Adrenal gland (tissue), 9 donors: ENCODE measurements at regions not wholly inside any gene's neighbourhood (a gene's known extent, or its start where the extent isn't known, plus 50 kb on each side); places are given as distances from the start of the nearest gene placed in this dataset.

ENCODE experiments used
- DNase-seq, 7 donors: peaks; one replicate each; pipeline ENCODE4 v3.0.0-alpha.2; 2019 to 2020
- H3K27ac ChIP-seq, 5 donors: fragments of 200-600 bp; sonication (generic) in 4 of 5; 1 replicate in 3 of 5; 2 replicates in 2 of 5; pipeline versions ENCODE4 v1.5.1 to v1.8.0; 2016 to 2020; ENCODE audit warnings: mild to moderate bottlenecking in 1 of 5
- H3K27me3 ChIP-seq: fragments of 200-600 bp; 2 replicates; pipeline ENCODE4 v1.8.0; 2021
- H3K36me3 ChIP-seq, 2 donors: fragments of 200-600 bp; replicated peaks in 1 of 2; 1 replicate in 1 of 2; 2 replicates in 1 of 2; pipeline versions ENCODE4 v1.5.1 to v1.8.0; 2018 to 2022
- H3K4me1 ChIP-seq, 2 donors: fragments of 200-600 bp; replicated peaks in 1 of 2; 1 replicate in 1 of 2; 2 replicates in 1 of 2; pipeline versions ENCODE4 v1.5.1 to v1.8.0; 2018 to 2021
- H3K4me3 ChIP-seq, 4 donors: fragments of 200-600 bp; sonication (generic) in 3 of 4; one replicate each; pipeline ENCODE4 v1.5.1; 2016 to 2018
- H3K9me3 ChIP-seq, 3 donors: fragments of 200-600 bp; sonication (generic) in 1 of 3; replicated peaks in 1 of 3; 1 replicate in 2 of 3; 2 replicates in 1 of 3; pipeline versions ENCODE4 v1.5.1 to v1.8.0; 2016 to 2021
- CTCF ChIP-seq, 6 experiments: fragments of 450-650 bp in 4 of 6; fragments of 200-600 bp in 2 of 6; sonication (generic) in 1 of 6; IDR thresholded peaks; 1 replicate in 5 of 6; 2 replicates in 1 of 6; pipeline versions ENCODE4 v1.5.1 to v1.8.0; 2016 to 2021; ENCODE audit warnings: antibody characterized with exemption in 6 of 6, mild to moderate bottlenecking in 2 of 6, moderate library complexity in 1 of 6
- POLR2A ChIP-seq, 2 donors: fragments of 450-650 bp; IDR thresholded peaks; one replicate each; pipeline ENCODE4 v1.6.1; 2017; ENCODE audit warnings: antibody characterized with exemption in 2 of 2, mild to moderate bottlenecking in 2 of 2, moderate library complexity in 1 of 2
- WGBS, 4 donors: extraction: QIAGEN DNeasy Blood & Tissue Kit in 2 of 4; methylation state at CpG; one replicate each; pipeline versions ENCODE4 v1.1.5 to v1.1.7; 2013 to 2017; 5-methylcytosine and 5-hydroxymethylcytosine counted together
- intact Hi-C, 2 donors: fragments of 100-400 bp; cut with DNase I; formaldehyde crosslinking; loops; one replicate each; pipeline versions ENCODE4 v1.14.1 to v1.15.0; 2022 to 2023
- donor health status: healthy with polysubstance abuse.
- donor health status: Bipolar disorder and iron deficiency.
- donor health status: DM: yes; HTN: yes; CAD: no.
- donor health status: DM: no; HTN: no; CAD: no.
- donor health status: DM: no; HTN: no; CAD: no.

GRCh38 chr21:16022116-16022515, 292.3 kb downstream of the USP25 start:
- intact Hi-C loops, result no loop called here

GRCh38 chr21:16022921-16023320, 293.1 kb downstream of the USP25 start:
- Histone ChIP-seq H3K27ac (no peak overlapping the region), H3K27me3 (no peaks in the 10 kb centered on the region), H3K36me3 (no peaks in the 10 kb centered on the region), H3K9me3 (no peaks in the 10 kb centered on the region), H3K4me1 (no peaks in the 10 kb centered on the region), H3K4me3 (no peak overlapping the region)
- TF ChIP-seq POLR2A (IDR thresholded peaks at IDR 0.05) (no peak), CTCF (IDR thresholded peaks at IDR 0.05) (no peak)
- intact Hi-C loops, result no loop called here
- WGBS, 4 donors, result 65 to 76% (median 71%) methylated on average over 3 of the region's 3 CpGs
- DNase-seq, result no peak

More at GRCh38 chr21:16022116-16022515, 292.3 kb downstream of the USP25 start:
- H3K9me3 ChIP-seq, result no peaks in the 10 kb centered on the region
- H3K27me3 ChIP-seq, result no peaks in the 10 kb centered on the region
- WGBS, 4 donors, result 86 to 93% (median 90%) methylated on average over 4 of the region's 4 CpGs
- H3K27ac ChIP-seq, result no peak overlapping the region
- no peak for DNase-seq
- no peak overlapping the region for H3K4me3 ChIP-seq
- H3K4me1 ChIP-seq, result no peaks in the 10 kb centered on the region
- no peak for TF ChIP-seq POLR2A (IDR thresholded peaks at IDR 0.05)
- no peak for TF ChIP-seq CTCF (IDR thresholded peaks at IDR 0.05)
- no peaks in the 10 kb centered on the region for H3K36me3 ChIP-seq

- H3K4me1 ChIP-seq, result no peaks in the 10 kb centered on the region
- 75 to 92% (median 88%) methylated on average over 2 of the region's 2 CpGs for WGBS, 4 donors
- no peaks in the 10 kb centered on the region for H3K9me3 ChIP-seq
- H3K4me3 ChIP-seq, result no peak overlapping the region
- TF ChIP-seq CTCF (IDR thresholded peaks at IDR 0.05), result no peak
- no peak for TF ChIP-seq POLR2A (IDR thresholded peaks at IDR 0.05)
- H3K27me3 ChIP-seq, result no peaks in the 10 kb centered on the region
- intact Hi-C loops, result no loop called here
- H3K27ac ChIP-seq, result no peak overlapping the region
- no peak for DNase-seq
- H3K36me3 ChIP-seq, result no peaks in the 10 kb centered on the region
Measured at GRCh38 chr21:16028142-16028541, 298.4 kb downstream of the USP25 start.

- intact Hi-C loops, result no loop called here
- H3K36me3 ChIP-seq, result no peaks in the 10 kb centered on the region
- no peaks in the 10 kb centered on the region for H3K4me1 ChIP-seq
- WGBS, 4 donors, result 81 to 84% (median 82%) methylated on average over 2 of the region's 2 CpGs
- no peak overlapping the region for H3K27ac ChIP-seq
- no peaks in the 10 kb centered on the region for H3K27me3 ChIP-seq
- TF ChIP-seq POLR2A (IDR thresholded peaks at IDR 0.05), result no peak
- no peak for TF ChIP-seq CTCF (IDR thresholded peaks at IDR 0.05)
- no peak for DNase-seq
- H3K9me3 ChIP-seq, result no peaks in the 10 kb centered on the region
- no peak overlapping the region for H3K4me3 ChIP-seq
Measured at GRCh38 chr21:16028941-16029464, 299.2 kb downstream of the USP25 start.
